SJSA1 (cell line): ENCODE measurements at regions not wholly inside any gene's neighbourhood (a gene's known extent, or its start where the extent isn't known, plus 50 kb on each side); places are given as distances from the start of the nearest gene placed in this dataset.
A peak's percentile ranks its signal among the peaks of the same experiment; 100 is the strongest.

ENCODE experiments used
- DNase-seq, 2 experiments: peaks; one replicate each; pipeline ENCODE4 v3.0.0-alpha.2; 2015 to 2020; ENCODE audit warnings: low spot score in 2 of 2, low read depth in 1 of 2
- H3K27ac ChIP-seq: fragments of 250-450 bp; sonication (Bioruptor Pico); 2 replicates; pipeline ENCODE4 v1.5.1; 2020; ENCODE audit warnings: mild to moderate bottlenecking, moderate library complexity
- H3K27me3 ChIP-seq: fragments of 250-450 bp; sonication (Bioruptor Pico); replicated peaks from 2 replicates; pipeline ENCODE4 v1.5.1; 2020; ENCODE audit warnings: mild to moderate bottlenecking, moderate library complexity
- H3K36me3 ChIP-seq: fragments of 250-450 bp; sonication (Bioruptor Pico); 2 replicates; pipeline ENCODE4 v1.5.1; 2020; ENCODE audit warnings: mild to moderate bottlenecking
- H3K4me1 ChIP-seq: fragments of 250-450 bp; sonication (Bioruptor Pico); replicated peaks from 2 replicates; pipeline ENCODE4 v1.6.1; 2021; ENCODE audit warnings: mild to moderate bottlenecking
- H3K4me3 ChIP-seq: fragments of 250-450 bp; sonication (Bioruptor Pico); 2 replicates; pipeline ENCODE4 v1.5.1; 2020; ENCODE audit warnings: mild to moderate bottlenecking
- H3K9me3 ChIP-seq: fragments of 250-450 bp; sonication (Bioruptor Pico); replicated peaks from 2 replicates; pipeline ENCODE4 v1.5.1; 2020; ENCODE audit warnings: mild to moderate bottlenecking

DNA sequence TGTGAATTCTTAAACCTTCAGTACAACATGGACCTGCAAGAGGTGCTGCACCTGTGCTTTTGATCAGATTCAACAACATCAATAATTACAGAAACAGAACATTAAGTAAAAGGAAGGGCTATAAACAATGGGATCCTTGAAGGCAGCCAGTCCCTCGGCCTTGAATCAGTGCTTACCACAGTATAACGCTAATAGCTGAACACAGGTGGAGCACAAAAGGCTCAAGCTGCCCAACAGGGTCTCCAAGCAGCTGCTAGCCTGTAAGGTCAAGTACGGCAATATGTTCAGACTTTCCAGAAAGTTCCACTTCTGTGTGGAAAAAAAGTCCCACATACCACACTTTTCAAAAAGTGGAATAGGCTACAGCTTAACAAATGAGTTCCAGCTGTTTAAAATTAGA, 61.9 kb upstream of the ITGA1 start:
- Histone ChIP-seq H3K4me1 (peaks cover 11% of the 10 kb centered on the region), H3K27ac (no peak overlapping the region), H3K36me3 (no peaks in the 10 kb centered on the region), H3K9me3 (no peaks in the 10 kb centered on the region), H3K4me3 (no peak overlapping the region), H3K27me3 (no peaks in the 10 kb centered on the region)
- DNase-seq, result no peak

DNA sequence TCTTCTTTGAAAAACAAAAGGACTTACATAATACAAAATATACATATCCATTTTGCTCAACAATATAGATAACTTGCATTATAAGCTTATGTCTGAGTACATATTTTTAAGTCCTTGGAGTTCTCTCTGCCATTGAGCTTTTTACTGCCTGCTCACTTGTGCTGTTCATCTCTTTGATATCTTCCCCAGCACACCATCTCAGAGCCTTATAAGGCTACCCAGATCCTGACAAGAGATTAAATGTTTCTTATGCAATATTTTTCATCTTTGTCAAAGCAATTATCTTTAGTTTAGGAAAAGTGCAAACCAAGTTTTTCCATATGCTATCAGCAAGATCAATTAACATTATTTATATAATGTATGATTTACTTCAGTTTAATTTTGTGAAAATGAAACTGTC, 60.7 kb upstream of the ITGA1 start:
- DNase-seq, result no peak
- no peak overlapping the region for H3K27ac ChIP-seq
- H3K9me3 ChIP-seq, result no peaks in the 10 kb centered on the region
- H3K27me3 ChIP-seq, result no peaks in the 10 kb centered on the region
- H3K4me3 ChIP-seq, result no peak overlapping the region
- H3K36me3 ChIP-seq, result no peaks in the 10 kb centered on the region
- peaks cover 11% of the 10 kb centered on the region for H3K4me1 ChIP-seq

DNA sequence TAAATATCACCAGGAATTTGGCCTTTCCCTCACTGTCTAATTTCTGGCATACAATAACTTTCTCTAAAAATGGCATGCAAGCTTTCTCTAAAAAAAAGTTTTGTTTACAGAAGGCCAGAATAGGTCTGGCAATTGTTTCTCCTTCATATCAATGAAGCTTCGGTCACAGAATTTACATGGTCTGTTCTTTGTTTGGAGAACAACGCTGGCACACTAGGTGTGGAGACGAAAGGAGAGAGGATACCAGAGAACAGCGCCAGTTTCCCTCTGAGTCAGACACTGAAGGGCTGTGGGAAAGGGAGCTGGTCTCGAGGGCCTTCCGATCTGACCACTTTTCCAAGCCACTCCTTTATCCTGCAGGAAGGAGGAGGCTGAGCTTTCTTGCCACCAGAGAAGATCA, 60.1 kb upstream of the ITGA1 start:
- Histone ChIP-seq H3K27me3 (no peaks in the 10 kb centered on the region), H3K4me3 (no peak overlapping the region), H3K36me3 (no peaks in the 10 kb centered on the region), H3K9me3 (no peaks in the 10 kb centered on the region), H3K4me1 (peaks cover 11% of the 10 kb centered on the region), H3K27ac (peak overlapping the region; percentile 11)
- DNase-seq, result peak; percentile 72 to 75

- Histone ChIP-seq H3K27ac (peak overlapping the region; percentile 11), H3K36me3 (no peaks in the 10 kb centered on the region)
These were observed 59.5 kb upstream of the ITGA1 start for GRCh38 chr5:52728224-52728623.

GRCh38 chr5:52728686-52729085, 59.0 kb upstream of the ITGA1 start:
- Histone ChIP-seq H3K27ac (no peak overlapping the region), H3K27me3 (no peaks in the 10 kb centered on the region)
- DNase-seq, result no peak

More at GRCh38 chr5:52728224-52728623, 59.5 kb upstream of the ITGA1 start:
- H3K4me3 ChIP-seq, result no peak overlapping the region
- no peak for DNase-seq
- no peaks in the 10 kb centered on the region for H3K9me3 ChIP-seq
- H3K4me1 ChIP-seq, result peaks cover 11% of the 10 kb centered on the region
- H3K27me3 ChIP-seq, result no peaks in the 10 kb centered on the region

DNA sequence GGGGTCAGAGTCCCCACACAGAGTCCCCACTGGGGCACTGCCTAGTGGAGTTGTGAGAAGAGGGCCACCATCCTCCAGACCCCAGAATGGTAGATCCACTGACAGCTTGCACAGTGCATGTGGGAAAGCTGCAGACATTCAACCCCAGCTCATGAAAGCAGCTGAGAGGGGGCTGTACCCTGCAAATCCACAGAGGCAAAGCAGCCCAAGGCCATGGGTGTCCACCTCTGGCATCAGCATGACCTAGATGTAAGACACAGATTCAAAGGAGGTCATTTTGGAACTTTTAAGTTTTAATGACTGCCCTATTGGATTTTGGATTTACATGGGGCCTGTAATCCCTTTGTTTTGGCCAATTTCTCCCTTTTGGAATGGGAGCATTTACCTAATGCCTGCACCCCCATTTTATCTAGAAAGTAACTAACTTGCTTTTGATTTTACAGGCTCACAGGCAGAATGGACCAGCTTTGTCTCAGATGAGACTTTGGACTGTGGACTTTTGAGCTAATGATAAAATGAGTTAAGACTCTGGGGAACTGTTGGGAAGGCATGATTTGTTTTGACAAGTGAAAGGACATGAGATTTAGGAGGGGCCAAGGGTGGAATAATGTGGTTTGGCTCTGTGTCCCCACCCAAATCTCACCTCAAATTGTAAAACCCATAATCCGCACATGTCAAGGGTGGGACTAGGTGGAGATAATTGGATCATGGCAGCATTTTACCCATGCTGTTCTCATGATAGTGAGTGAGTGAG, 56.3 kb upstream of the ITGA1 start:
- Histone ChIP-seq H3K27ac (no peak overlapping the region), H3K4me3 (no peak overlapping the region), H3K27me3 (no peaks in the 10 kb centered on the region), H3K36me3 (no peaks in the 10 kb centered on the region), H3K4me1 (peaks cover 11% of the 10 kb centered on the region), H3K9me3 (no peaks in the 10 kb centered on the region)
- DNase-seq, result no peak

More at GRCh38 chr5:52728686-52729085, 59.0 kb upstream of the ITGA1 start:
- Histone ChIP-seq H3K4me3 (no peak overlapping the region), H3K9me3 (no peaks in the 10 kb centered on the region), H3K36me3 (no peaks in the 10 kb centered on the region), H3K4me1 (peaks cover 11% of the 10 kb centered on the region)

GRCh38 chr5:52734557-52734956, 53.2 kb upstream of the ITGA1 start:
- no peak overlapping the region for H3K27ac ChIP-seq
- H3K4me3 ChIP-seq, result no peak overlapping the region
- no peaks in the 10 kb centered on the region for H3K27me3 ChIP-seq
- no peak for DNase-seq
- no peaks in the 10 kb centered on the region for H3K36me3 ChIP-seq
- H3K4me1 ChIP-seq, result no peaks in the 10 kb centered on the region
- no peaks in the 10 kb centered on the region for H3K9me3 ChIP-seq

DNA sequence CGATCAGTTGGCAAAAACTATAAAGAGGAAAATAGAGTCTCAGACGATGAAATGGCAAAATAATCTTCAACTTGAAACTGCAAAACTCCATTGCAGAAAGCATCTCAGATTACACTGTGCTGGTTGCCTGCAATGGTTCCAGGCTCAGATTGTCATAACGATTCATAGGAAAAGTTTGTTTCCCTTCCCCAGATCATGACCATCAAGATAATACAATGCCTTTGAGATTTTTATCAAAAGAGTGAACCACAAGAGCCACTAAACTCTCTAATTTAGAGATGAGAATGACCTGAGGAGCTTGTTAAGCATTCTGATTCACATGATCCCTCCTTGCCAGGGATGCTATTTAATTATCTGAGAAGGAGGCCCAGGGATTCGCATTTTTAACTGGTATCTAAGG, 52.6 kb upstream of the ITGA1 start:
- no peak for DNase-seq
- H3K9me3 ChIP-seq, result no peaks in the 10 kb centered on the region

More for the DNA sequence above, 52.6 kb upstream of the ITGA1 start:
- Histone ChIP-seq H3K27ac (no peak overlapping the region), H3K36me3 (no peaks in the 10 kb centered on the region), H3K4me3 (no peak overlapping the region), H3K4me1 (no peaks in the 10 kb centered on the region), H3K27me3 (no peaks in the 10 kb centered on the region)
